NB4 (cell line): ENCODE measurements at regions not wholly inside any gene's neighbourhood (a gene's known extent, or its start where the extent isn't known, plus 50 kb on each side); places are given as distances from the start of the nearest gene placed in this dataset.
"Not testable (repeated sequence)": the region's sequence is repeated elsewhere in the genome, so short reads cannot be mapped to it uniquely, and the experiment has no call there.

Experiments
- DNase-seq: peaks from one replicate; pipeline ENCODE4 v3.0.0; 2010; ENCODE audit warnings: low read depth
- H3K4me3 ChIP-seq: one replicate; pipeline ENCODE4 v1.5.1; 2011; ENCODE audit warnings: mild to moderate bottlenecking, low read depth, low read length, moderate library complexity
- MYC ChIP-seq: IDR thresholded peaks from 2 replicates; pipeline ENCODE4 v1.6.1; 2011; ENCODE audit warnings: low read depth, low read length
- POLR2A ChIP-seq: IDR thresholded peaks from 2 replicates; pipeline ENCODE4 v1.6.1; 2011; ENCODE audit warnings: mild to moderate bottlenecking; ENCODE audit not compliant: insufficient read length; ENCODE audit errors: extremely low read depth
- TF ChIP-seq, protein P1 (sequence below): IDR thresholded peaks from one replicate; pipeline ENCODE4 v1.5.1; 2012; ENCODE audit warnings: low read depth, low read length
- TF ChIP-seq, protein P2 (sequence below): IDR thresholded peaks from 2 replicates; pipeline ENCODE4 v1.6.1; 2011; ENCODE audit warnings: low read depth, low read length

DNA sequence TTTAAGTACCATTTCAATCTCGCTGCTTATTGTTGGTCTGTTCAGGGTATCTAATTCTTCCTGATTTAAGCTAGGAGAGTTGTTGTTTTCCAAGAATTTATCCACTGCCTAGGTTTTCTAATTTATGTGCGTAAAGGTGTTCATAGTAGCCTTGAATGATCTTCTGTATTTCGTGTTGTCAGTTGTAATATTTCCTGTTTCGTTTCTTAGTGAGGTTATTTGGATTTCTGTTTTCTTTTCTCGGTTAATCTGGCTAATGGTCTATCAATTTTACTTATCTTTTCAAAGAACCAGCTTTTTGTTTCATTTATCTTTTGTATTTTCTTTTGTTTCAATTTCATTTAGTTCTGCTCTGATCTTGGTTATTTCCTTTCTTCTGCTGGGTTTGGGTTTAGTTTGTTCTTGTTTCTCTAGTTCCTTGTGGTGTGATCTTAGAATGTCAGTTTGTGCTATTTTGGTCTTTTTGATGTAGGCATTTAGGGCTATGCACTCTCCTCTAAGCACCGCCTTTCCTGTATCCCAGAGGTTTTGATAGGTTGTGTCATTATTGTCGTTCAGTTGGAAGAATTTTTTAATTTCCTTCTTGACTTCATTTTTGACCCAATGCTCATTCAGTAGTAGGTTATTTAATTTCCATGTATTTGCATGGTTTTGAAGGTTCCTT lies 92.5 kb upstream of the CSRP2 start:
- not testable (repeated sequence) for DNase-seq, H3K4me3 ChIP-seq

DNA sequence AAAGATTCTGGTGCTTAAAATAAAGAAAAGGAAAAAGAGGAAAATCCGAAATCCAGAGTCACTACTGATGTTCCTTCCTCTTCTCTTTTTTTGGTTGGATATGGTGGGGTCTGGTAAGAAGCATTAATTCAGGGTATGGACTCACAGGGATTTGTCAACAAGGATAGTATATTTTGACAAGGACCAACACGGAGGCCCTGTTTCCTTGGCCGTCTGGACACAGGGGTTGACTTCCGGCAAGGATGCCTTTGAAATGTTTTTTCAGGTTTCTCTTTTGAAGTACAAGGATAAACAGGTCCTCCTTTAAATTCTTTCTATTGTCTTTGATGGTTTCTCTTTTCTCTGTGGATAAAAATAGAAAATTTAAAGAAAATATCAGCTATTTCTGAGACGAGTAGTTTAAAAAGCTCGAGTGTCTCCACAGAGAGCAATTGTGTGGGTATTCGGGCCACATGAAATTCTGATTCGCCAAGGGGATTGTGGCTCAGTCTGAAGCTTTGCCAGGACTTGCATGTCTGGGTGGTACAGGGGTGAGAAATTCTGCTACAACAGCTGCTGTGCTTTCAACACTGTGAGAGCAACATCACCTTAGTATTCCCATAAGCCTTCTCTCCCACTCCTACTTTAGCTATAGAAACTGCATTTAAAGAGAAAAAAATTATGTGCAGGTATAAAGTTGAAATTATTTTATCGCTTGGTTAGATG lies 88.5 kb upstream of the CSRP2 start:
- TF ChIP-seq, protein P1, sequence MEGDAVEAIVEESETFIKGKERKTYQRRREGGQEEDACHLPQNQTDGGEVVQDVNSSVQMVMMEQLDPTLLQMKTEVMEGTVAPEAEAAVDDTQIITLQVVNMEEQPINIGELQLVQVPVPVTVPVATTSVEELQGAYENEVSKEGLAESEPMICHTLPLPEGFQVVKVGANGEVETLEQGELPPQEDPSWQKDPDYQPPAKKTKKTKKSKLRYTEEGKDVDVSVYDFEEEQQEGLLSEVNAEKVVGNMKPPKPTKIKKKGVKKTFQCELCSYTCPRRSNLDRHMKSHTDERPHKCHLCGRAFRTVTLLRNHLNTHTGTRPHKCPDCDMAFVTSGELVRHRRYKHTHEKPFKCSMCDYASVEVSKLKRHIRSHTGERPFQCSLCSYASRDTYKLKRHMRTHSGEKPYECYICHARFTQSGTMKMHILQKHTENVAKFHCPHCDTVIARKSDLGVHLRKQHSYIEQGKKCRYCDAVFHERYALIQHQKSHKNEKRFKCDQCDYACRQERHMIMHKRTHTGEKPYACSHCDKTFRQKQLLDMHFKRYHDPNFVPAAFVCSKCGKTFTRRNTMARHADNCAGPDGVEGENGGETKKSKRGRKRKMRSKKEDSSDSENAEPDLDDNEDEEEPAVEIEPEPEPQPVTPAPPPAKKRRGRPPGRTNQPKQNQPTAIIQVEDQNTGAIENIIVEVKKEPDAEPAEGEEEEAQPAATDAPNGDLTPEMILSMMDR: no peak
- no peak for DNase-seq
- H3K4me3 ChIP-seq: no peak overlapping the region

DNA sequence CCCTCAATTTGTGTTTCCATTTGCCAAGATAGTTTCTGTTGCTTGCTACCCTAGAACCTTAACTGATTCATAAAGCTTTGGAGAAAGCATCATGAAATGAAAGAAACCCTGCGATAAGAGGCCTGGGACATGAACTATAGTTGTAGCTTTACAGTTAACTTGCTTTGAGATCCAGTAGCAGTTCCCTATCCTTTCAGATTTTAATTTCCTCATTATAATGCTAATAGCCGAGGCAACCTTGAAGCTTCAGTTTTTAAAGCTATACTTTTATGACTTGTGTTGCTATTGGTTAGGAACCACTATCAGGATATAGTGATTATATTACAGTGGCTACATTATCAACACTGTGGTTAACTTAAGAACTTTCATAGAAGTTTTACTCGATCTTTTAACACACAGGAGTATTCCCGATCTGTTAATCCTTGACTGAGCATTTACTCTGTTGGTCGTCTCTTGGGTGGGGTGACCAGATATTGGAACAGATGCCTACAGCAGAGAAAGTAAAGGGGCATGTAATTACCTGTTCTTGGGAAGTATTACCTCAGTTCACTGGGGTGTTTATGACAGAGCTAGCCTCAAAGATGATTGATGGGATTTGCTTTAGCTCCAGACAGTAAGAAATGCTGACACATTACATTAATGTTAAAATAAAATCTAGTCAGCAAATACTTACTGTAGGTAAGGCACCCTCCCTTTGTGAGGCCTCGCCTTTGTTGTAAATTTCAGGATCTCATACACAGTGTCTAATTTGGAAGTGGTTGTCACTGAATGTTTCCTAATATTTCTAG lies 86.2 kb upstream of the CSRP2 start:
- no peak for DNase-seq
- no peak overlapping the region for H3K4me3 ChIP-seq
- TF ChIP-seq, protein P2, sequence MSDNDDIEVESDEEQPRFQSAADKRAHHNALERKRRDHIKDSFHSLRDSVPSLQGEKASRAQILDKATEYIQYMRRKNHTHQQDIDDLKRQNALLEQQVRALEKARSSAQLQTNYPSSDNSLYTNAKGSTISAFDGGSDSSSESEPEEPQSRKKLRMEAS: no peak
- TF ChIP-seq POLR2A (no peak), MYC (no peak)
- TF ChIP-seq, protein P1: no peak

DNA sequence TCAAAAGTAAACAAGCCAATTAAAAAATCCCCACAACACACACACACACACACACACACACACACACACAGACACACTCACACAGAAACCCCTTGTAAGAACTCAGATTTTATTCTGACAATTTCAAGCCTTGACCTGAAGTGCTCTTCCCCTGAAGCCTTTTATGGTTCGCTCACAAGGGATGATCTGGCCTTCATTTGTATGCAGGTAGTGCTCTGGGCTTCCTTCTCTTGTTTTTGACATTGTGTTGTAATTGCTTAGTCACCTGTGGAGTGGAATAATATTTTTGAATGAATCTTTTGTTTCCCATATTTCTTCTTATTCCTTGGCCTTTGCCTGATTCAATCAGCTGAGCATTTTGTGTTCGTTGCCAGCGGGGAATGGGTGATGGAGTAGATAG lies 83.3 kb upstream of the CSRP2 start:
- no peak overlapping the region for H3K4me3 ChIP-seq
- DNase-seq: no peak
- TF ChIP-seq POLR2A (no peak), MYC (no peak)

DNA sequence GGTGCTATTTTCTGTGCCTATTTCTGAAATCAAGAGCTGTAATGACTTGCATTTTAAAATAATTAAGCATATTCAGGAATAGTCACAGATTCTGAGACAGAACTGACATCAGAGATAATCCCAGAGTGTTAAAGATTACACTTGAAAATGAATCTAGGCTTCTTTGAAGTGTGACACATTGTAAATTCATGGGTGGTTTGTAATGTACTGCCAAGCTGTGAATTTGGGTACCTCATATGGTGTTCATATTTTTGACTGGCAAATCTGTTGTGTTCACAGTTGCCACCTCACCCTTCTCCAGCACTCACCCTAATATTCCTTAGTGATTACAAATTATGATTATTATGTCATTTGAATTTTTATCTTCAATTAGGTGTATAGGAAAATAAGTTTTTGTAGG lies 78.5 kb upstream of the CSRP2 start:
- no peak for DNase-seq
- H3K4me3 ChIP-seq: no peak overlapping the region
- TF ChIP-seq POLR2A (no peak), MYC (no peak)
- TF ChIP-seq, protein P1: no peak
- TF ChIP-seq, protein P2: no peak

DNA sequence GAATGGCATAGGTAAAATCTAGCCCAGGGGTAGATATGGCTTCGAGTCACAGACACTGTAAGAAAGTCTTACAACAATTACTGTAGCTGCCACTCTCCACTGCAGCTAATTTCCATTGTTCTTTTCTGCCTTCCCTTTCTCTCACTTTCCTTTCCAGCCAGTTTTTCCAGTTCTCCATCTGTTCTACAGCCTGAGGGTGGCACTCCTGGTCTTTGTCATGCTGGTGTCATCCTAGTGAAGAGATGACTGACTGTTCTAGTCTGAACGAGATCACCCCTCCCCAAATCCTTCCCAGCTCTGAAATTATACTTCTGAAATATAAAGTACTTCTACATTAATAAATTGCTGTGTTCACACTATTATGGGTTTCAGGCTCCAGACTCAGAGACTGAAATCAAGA lies 74.2 kb upstream of the CSRP2 start:
- no peak for DNase-seq
- TF ChIP-seq POLR2A: no peak
- TF ChIP-seq, protein P1: no peak
- TF ChIP-seq, protein P2: no peak
- no peak for TF ChIP-seq MYC
- no peak overlapping the region for H3K4me3 ChIP-seq

DNA sequence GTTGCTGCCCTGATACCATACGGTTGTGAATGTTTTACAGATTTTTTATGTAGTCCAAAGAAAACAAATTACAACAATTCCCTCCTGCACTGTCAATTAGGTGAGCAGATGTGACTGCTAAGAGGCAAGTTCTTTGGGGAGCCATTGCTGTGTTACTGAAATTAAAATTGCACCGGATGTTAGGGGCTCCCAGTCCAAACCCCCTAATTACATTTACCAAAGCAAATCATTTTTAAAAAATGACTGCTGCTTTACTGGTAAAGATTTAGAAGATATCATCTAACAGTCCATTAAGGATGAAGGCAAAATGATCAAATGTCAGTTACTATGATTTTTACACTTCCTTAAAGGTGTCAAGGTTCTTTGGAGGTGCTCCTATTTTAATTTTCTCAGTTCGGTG lies 70.1 kb upstream of the CSRP2 start:
- no peak for DNase-seq
- no peak overlapping the region for H3K4me3 ChIP-seq
- TF ChIP-seq, protein P1: no peak
- no peak for TF ChIP-seq MYC
